Thyroid gland (tissue), 4 donors: ENCODE measurements at regions not wholly inside any gene's neighbourhood (a gene's known extent, or its start where the extent isn't known, plus 50 kb on each side); places are given as distances from the start of the nearest gene placed in this dataset.

ENCODE experiments used
- DNase-seq, 2 donors: peaks; one replicate each; pipeline ENCODE4 v3.0.0-alpha.2; 2019
- H3K27ac ChIP-seq, 3 donors: fragments of 200-600 bp; sonication (generic); 1 replicate in 2 of 3; 2 replicates in 1 of 3; pipeline ENCODE4 v1.5.1; 2016 to 2019; ENCODE audit warnings: mild to moderate bottlenecking in 1 of 3, moderate library complexity in 1 of 3
- H3K27me3 ChIP-seq: fragments of 200-600 bp; sonication (generic); one replicate; pipeline ENCODE4 v1.5.1; 2019
- H3K36me3 ChIP-seq, 2 donors: fragments of 200-600 bp; sonication (generic); one replicate each; pipeline ENCODE4 v1.5.1; 2016 to 2019
- H3K4me1 ChIP-seq, 2 donors: fragments of 200-600 bp; sonication (generic); one replicate each; pipeline ENCODE4 v1.5.1; 2017 to 2019
- H3K4me3 ChIP-seq, 3 donors: fragments of 200-600 bp; sonication (generic); replicated peaks in 1 of 3; 1 replicate in 2 of 3; 2 replicates in 1 of 3; pipeline ENCODE4 v1.5.1; 2016; ENCODE audit warnings: mild to moderate bottlenecking in 1 of 3
- H3K9me3 ChIP-seq: fragments of 200-600 bp; sonication (generic); one replicate; pipeline ENCODE4 v1.5.1; 2017
- POLR2A ChIP-seq, 2 donors: fragments of 450-650 bp; IDR thresholded peaks; one replicate each; pipeline ENCODE4 v1.6.1; 2017; ENCODE audit warnings: antibody characterized with exemption in 2 of 2, mild to moderate bottlenecking in 2 of 2, moderate library complexity in 1 of 2
- WGBS, 2 donors: methylation state at CpG; one replicate each; pipeline ENCODE4 v1.1.5; 2017; 5-methylcytosine and 5-hydroxymethylcytosine counted together
- intact Hi-C: fragments of 100-400 bp; cut with DNase I; formaldehyde crosslinking; loops from one replicate; pipeline ENCODE4 v1.15.1; 2023
- TF ChIP-seq, protein P1 (sequence below), 6 experiments: fragments of 200-600 bp in 3 of 6; fragments of 450-650 bp in 3 of 6; sonication (generic) in 3 of 6; IDR thresholded peaks; one replicate each; pipeline ENCODE4 v1.5.1; 2016 to 2019; ENCODE audit warnings: antibody characterized with exemption in 6 of 6, mild to moderate bottlenecking in 2 of 6, inconsistent platforms in 1 of 6, moderate library complexity in 1 of 6

- Histone ChIP-seq H3K9me3 (no peaks in the 10 kb centered on the region), H3K27ac (no peak overlapping the region), H3K36me3 (no peaks in the 10 kb centered on the region), H3K4me3 (no peak overlapping the region), H3K27me3 (no peaks in the 10 kb centered on the region), H3K4me1 (no peaks in the 10 kb centered on the region)
- DNase-seq = no peak
- WGBS, 2 donors = 83 to 85% methylated on average over 4 of the region's 4 CpGs
- TF ChIP-seq POLR2A (IDR thresholded peaks at IDR 0.05) = no peak
- TF ChIP-seq, protein P1, sequence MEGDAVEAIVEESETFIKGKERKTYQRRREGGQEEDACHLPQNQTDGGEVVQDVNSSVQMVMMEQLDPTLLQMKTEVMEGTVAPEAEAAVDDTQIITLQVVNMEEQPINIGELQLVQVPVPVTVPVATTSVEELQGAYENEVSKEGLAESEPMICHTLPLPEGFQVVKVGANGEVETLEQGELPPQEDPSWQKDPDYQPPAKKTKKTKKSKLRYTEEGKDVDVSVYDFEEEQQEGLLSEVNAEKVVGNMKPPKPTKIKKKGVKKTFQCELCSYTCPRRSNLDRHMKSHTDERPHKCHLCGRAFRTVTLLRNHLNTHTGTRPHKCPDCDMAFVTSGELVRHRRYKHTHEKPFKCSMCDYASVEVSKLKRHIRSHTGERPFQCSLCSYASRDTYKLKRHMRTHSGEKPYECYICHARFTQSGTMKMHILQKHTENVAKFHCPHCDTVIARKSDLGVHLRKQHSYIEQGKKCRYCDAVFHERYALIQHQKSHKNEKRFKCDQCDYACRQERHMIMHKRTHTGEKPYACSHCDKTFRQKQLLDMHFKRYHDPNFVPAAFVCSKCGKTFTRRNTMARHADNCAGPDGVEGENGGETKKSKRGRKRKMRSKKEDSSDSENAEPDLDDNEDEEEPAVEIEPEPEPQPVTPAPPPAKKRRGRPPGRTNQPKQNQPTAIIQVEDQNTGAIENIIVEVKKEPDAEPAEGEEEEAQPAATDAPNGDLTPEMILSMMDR (IDR thresholded peaks at IDR 0.05) = no peak
- intact Hi-C loops = no loop called here
These were observed 561.9 kb upstream of the DCC start for GRCh38 chr18:51778115-51778514.

DNA sequence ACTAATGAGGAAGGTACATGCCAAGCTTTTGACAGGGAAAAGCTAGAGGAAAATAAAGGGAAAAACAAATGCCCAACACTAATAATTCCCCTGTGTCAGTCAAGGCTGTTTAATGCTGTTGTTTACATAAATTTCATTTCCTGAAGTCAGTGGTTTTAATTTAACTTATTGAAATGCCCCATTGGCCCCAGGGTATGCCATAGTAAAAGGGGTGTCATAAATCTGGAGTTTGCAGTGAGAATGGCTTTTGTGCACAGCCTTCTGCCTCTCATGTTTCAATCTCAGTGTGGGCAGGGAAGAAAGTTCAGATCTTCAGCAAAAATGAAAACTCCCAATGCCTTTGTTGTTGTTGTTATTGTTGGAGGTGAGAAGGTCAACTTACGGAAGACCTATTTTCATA lies 550.1 kb upstream of the DCC start:
- no peaks in the 10 kb centered on the region for H3K27me3 ChIP-seq
- DNase-seq = no peak
- H3K4me3 ChIP-seq = no peak overlapping the region
- TF ChIP-seq, protein P1 (IDR thresholded peaks at IDR 0.05) = no peak
- no peak for TF ChIP-seq POLR2A (IDR thresholded peaks at IDR 0.05)
- H3K27ac ChIP-seq = no peak overlapping the region
- WGBS, 2 donors = 76 to 80% methylated on average over 1 of the region's 1 CpG
- intact Hi-C loops = no loop called here
- H3K9me3 ChIP-seq = no peaks in the 10 kb centered on the region
- no peaks in the 10 kb centered on the region for H3K36me3 ChIP-seq
- no peaks in the 10 kb centered on the region for H3K4me1 ChIP-seq

DNA sequence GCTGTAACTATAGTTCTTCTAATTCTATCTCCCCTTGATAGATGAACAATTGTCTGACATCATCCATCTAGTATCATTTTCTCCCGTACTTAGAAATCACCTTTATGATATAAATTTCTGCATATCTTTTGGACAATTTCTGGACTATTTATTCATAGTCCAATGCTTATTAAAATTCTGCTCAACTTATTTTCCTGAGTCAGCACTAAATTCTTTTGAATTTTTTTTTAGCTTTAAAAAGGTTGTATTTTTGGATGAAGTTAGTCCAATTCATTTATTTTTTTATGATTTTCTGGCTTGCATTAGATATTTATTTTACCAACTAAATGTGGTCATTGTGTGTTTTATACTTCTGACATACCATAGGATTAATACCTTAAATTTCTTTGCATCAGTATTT lies 538.5 kb upstream of the DCC start:
- Histone ChIP-seq H3K9me3 (no peaks in the 10 kb centered on the region), H3K4me1 (no peaks in the 10 kb centered on the region), H3K27me3 (no peaks in the 10 kb centered on the region), H3K27ac (no peak overlapping the region), H3K4me3 (no peak overlapping the region), H3K36me3 (no peaks in the 10 kb centered on the region)
- no peak for TF ChIP-seq POLR2A (IDR thresholded peaks at IDR 0.05)
- TF ChIP-seq, protein P1 (IDR thresholded peaks at IDR 0.05) = no peak
- DNase-seq = no peak
- intact Hi-C loops = no loop called here
- WGBS, 2 donors = 95 to 98% methylated on average over 1 of the region's 1 CpG

DNA sequence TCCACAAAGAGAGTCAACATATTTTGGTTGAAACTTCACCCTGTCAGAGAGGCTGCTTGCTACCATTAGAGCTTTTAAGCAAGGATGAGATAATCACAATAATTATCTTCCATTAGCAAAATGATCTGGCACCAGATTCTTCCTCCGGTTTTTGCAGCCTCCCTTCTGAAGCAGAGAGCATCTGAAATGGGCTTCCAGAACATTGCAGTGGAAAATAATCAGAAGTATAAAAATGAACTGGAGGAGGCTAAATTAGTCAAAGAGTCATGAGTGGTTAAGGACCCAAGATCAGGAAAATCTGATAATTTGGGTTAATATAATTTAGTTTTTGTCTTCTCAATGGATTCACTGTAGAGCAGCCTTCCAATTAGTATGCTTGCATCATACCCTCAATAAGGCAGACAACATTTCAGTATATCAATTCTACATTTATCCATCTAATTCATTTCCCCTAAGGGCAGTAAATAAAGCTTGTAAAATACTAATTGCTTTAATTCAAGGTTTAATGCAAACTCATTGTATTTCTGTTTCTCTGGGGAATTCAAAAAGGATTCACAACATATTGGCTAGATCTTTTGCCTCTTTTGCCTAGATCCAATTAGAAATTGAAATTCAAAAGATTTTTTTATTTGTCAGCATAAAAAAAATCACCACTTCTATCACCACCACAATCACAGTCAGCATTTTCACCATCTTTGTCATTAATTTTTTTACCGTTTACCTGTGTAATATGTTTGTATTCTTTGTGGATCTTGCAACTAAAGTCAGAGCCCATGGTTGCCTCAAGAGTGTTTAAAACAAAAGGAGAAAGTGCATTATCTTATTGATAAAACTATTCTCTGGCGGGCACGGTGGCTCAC lies 537.2 kb upstream of the DCC start:
- H3K27me3 ChIP-seq = no peaks in the 10 kb centered on the region
- H3K4me1 ChIP-seq = no peaks in the 10 kb centered on the region
- no peak overlapping the region for H3K4me3 ChIP-seq
- H3K27ac ChIP-seq = no peak overlapping the region
- no peak for DNase-seq
- no peaks in the 10 kb centered on the region for H3K36me3 ChIP-seq
- TF ChIP-seq POLR2A (IDR thresholded peaks at IDR 0.05) = no peak
- TF ChIP-seq, protein P1 (IDR thresholded peaks at IDR 0.05) = no peak
- intact Hi-C loops = no loop called here
- H3K9me3 ChIP-seq = no peaks in the 10 kb centered on the region
- 91 to 94% methylated on average over 4 of the region's 4 CpGs for WGBS, 2 donors

DNA sequence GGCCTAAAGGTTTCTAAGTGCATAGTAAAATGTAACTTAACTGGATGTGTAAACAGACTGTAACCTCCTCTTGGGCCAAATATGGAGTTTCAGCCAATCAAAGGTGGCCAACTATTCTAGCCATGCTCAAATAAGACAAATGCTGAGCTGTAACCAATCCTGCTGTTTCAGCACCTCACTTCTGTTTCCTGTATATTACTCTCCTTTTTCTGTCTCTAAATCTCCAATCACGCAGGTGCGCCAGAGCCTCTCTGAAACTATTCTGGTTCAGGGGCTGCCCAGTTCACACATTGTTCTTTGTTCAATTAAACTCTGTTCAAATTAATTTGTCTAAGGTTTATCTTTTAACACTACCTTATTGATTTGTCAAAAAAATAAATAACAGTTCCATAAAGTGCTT lies 532.7 kb upstream of the DCC start:
- no peak for DNase-seq
- TF ChIP-seq, protein P1 (IDR thresholded peaks at IDR 0.05) = no peak
- no peak for TF ChIP-seq POLR2A (IDR thresholded peaks at IDR 0.05)
- no peak overlapping the region for H3K27ac ChIP-seq
- no peaks in the 10 kb centered on the region for H3K36me3 ChIP-seq
- no peaks in the 10 kb centered on the region for H3K4me1 ChIP-seq
- H3K27me3 ChIP-seq = no peaks in the 10 kb centered on the region
- no peak overlapping the region for H3K4me3 ChIP-seq
- no peaks in the 10 kb centered on the region for H3K9me3 ChIP-seq
- intact Hi-C loops = no loop called here
- WGBS, 2 donors = 95% methylated on average over 2 of the region's 2 CpGs
